Stimulated activated CD4-positive, alpha-beta T cell treated with anti-CD3 and anti-CD28 coated beads, Interleukin-2, amount 100 ng/mL, for 48 hours (primary cell): ENCODE measurements at regions not wholly inside any gene's neighbourhood (a gene's known extent, or its start where the extent isn't known, plus 50 kb on each side); places are given as distances from the start of the nearest gene placed in this dataset.

Source experiments
- DNase-seq, 2 donors: peaks; one replicate each; pipeline ENCODE4 v3.0.0-alpha.2; 2020

DNA sequence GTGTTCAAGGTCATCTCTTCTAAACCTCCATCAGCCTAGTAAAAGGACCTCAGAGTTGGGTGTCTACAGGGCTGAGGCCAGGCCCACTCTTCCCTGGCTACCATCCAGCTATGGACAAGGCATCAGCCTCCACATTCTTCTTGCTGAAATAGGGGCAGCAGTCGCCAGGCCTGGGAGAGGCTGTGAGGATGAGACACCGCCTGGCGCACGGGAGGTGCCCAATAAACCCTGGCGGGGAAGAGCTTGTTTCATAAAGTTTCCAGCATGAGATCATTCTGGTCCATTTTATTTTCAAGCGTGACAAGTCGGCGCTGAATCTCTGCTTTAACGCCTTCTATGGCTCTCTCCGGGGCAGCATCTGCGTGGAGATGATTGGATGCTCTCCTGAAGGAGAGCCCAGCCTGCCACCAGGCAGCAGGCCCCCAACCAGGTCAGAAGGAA, 153.4 kb downstream of the OLFM1 start:
- no peak for DNase-seq

DNA sequence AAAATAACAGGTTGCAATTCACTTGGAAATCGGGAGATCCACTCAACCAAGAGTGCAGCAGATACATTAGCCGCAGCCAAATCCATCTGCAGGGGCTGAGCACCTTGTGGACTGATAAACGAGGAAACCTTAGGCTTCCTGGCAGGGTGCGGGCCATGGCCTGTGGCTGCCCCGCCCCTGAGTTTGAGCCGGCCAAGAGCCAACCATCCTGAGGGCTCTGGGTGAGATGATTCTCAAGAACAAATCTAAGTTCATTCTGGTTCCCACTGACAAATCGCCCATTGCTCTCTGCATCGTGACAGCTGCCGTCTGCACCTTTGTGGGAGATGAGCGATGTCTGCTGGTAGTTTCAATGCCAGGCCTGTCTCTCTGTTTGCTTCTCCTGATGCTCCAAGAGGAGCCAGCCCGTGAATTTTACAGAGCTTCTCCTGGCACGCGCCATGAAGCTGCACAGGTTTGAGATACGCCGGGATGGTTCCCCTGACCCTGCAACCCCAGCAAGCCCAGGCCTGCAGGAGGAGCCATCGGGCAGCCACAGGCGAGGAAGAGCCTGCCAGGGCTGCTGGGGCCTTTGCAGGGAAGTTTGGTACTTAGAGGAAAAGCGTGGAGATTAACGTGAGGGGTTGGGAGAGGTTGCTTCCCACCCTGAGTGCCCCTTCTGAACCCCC, 154.0 kb downstream of the OLFM1 start:
- DNase-seq = no peak

DNA sequence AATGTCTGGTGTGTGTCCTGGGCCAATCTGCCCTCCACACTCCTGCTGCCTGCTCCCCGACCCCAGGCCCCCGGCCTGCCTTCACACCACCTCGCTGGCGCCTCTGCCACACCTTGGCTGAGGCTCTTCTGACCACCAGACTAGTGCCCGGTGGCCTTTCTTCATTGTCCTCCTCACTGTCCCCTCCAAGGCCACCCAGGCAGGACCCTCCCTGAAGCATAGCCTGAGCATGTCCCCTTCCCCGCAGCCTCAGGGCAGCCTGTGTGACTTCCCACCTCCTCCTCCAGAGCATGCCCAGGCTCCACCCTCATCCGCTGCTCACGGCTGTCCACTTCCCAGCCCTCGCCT, 154.6 kb downstream of the OLFM1 start:
- DNase-seq = no peak

DNA sequence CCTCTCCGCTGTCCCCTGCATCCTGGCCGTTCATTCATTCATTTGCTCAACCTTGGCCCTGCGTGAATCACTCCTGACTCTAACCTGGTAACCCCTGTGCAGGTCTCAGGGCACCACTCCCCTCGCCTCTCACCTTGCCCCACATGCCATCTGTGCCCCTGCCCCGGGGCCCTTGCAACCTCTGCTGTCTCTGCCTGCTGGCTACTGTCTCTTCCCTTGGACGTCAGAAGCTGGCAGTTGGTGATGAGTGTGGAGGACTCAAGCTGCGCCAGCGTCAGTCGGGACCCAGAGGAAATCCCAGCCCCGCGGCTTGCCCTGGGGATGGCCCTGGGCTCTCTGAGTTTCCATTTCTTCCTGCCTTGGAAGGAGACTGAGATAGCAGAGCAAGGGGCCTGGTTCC, 154.9 kb downstream of the OLFM1 start:
- DNase-seq = no peak

DNA sequence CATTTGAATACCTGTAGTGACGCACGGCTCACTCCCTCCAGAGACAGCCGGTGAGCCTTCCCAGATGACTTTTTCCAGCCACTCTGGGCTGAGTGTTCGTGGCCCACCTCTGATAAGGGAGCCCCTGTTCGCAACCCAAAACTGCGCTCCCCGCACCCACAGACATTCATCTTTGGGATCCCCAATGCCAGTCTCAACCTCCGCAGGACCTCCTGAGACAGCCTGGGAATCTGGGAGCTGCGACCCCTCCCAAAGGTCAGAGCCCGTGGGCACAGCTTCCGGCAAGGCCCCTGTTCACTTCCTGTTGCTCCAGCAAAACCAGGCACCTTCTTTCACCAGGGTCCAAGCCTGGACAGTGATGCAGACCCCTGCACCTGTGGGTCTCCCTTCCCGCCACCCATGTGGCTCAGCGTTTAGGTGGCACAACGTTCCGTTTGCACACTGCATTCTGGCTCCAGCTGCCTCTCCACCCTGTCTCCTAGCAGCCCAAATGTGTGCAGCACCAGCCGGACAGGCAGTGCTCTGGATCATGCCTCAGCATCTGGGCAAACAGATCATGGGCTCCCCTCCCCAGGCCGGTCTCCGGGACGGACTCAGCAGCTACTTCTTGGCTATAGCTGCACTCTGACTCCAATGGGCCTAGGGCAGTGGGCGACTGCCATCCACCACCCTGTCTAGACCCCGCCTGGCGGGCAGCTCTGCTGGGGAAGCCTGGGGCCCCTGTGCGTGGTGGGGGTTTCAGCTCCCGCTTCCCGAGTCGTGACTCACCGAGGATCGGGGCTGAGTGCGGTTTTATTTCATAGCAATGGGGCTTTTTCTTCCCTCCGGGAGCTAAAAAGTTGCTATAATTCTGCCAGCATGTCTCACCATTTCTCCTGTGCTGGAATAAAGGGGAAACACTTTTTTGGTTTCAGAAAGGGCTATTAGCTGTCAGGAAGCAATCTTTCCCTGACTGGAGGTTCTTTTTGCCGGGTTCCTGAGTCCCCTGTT, 156.0 kb downstream of the OLFM1 start:
- DNase-seq = no peak

DNA sequence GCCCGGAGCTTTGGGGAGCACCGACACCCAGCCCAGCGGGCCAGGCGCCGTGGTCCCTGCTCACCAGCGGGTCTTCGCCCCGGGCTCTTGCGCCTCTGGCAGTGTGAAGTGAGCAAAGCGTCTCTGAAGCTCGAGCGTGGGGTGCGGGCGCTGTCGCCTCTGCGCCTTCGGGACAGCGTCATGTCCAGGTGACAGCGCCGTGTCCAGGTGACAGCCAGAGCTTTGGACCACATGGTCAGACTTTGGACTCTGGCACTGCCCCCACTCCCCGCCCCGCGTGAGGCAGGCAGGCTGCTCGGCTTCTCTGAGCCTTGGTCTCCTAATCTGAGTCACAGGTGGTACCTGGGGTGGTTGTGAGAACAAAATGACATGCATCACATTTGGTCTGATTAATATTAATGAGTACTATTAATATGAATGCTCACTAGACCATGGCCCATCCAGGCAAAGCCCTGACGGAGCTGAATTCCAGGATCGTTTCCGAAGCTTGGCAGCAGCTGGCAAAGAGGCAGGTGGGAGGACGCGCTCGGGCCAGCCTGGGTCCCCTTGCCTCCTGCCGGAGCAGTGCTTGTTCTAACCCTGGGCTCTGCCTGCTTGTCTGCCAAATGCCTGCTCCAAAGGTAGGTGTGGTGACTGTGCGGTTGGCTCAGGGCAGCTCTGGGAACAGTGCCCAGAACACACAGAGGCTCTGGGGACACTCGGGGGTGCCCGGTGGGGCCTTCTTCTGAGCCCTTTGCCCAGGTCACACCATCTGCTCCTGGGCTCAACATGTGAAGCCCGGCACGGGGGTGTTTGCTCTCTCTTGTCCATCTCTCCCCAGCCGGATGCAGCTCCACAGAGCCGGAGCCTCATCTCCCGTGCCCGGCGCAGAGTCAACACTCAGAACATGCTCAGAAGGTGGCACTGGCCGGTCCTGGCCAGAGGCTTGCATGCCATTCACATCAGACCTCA, 157.1 kb downstream of the OLFM1 start:
- no peak for DNase-seq

DNA sequence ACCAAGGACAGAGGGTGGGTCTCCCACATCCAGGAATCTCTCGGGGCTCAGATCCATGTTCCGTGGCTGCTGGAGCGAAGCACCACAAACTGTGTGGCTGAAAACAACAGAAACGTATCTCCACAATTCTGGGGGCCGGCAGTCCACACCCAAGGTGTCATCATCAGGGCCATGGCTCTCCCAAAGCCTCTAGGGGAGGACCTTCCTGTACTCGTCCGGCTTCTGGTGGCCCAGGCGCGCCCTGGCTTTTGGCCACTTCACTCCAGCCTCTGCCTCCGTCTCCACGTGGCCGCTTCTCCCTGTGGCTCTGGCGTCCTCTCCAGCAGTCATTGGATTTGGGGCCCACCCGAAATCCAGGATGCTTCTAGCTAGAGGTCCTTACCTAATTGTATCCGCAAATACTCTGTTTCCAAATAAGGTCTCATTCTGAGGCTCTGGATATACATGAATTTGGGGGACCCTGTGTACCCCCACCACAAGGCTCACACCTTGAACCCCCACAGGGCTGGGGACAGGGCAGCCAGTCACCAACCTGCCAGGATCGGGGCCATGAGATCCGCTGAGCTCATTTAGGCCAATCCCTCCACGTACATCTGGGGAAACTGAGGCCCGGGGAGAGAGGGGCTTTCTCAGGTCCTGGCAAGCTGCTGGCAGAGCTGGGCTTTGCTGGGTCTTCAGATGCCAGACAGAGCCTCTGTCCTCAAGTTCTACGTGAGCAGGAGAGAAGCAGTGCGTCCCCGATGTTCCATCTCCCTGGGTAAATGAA, 158.2 kb downstream of the OLFM1 start:
- no peak for DNase-seq

DNA sequence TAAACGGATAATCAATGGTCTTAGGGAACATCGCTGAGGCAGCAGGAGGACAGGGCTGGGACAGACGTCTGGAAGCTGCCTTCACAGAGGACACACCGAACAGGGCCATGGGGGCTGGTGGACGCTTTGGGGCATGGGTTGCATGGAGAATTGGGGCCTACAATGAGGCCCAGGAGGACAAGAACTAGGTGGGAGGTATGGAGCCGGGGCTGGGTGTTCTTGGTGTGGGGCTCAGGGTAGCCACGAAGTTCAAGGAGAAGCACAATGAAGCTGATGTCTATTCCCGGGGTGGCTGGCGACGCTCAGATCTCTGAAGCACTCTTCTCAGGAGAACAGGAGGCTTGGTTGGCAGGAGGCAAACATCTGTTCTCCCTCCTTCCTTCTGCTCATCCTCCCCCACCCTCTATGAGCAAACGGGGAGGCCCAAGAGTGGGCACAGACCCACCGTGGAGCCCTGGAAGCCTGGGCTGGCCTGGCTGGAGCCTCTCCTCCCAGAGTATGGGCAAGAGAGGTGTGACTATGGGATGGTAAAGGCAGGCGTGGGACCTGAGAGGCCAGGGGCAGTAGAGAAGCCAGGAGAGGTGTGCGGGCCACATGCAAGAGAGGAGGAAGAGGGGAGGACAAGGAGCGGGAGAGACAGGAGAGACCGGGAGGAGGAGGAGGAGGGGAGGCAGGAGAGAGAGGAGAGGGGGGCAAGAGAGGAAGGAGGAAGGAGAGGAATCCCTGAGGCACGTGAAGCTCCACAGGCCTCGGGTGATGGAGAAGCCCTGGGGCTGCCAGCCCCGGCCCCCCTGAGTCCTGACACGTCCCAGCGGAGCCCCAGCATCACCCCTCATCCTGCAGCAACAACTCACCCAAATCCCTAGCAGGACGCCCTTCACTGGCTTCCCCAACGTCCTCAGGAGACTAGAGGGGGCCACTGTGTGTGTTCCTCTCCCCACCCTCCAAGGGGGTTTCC, 159.1 kb downstream of the OLFM1 start:
- DNase-seq = no peak

DNA sequence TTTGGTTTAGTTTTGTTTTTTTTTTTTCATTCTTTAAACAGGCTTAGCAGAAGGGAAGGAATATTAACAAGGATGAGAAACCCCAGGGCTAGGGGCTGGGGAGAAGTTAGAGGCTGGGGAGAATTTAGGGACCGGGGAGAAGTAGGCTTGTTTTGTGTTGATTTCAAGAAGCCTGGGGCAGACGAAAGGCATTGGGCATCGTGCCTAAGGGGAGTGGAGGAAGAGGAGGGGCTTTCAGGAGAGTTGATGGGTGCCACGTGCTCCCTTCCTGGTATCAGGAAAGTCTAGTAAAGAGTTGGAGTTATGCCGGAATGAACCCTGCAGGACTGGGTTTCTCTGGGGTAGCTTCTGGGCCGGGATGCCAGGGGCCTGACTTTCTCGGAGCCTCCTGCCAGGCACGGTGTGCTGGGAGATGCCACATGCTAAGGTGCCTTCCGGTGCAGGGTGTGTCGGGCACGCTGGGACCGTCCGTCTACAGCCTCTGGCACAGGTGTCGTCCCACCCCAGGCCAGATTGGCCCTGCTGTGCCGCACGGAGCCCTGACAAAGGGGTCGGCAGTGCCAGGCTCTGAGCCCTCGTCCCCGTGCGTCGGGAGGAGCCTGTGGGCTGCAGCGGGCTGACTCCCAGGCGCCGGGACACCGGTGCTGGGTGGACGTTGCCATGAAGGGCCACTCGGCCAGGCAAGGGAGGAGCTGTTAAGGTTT, 159.9 kb downstream of the OLFM1 start:
- DNase-seq = no peak

DNA sequence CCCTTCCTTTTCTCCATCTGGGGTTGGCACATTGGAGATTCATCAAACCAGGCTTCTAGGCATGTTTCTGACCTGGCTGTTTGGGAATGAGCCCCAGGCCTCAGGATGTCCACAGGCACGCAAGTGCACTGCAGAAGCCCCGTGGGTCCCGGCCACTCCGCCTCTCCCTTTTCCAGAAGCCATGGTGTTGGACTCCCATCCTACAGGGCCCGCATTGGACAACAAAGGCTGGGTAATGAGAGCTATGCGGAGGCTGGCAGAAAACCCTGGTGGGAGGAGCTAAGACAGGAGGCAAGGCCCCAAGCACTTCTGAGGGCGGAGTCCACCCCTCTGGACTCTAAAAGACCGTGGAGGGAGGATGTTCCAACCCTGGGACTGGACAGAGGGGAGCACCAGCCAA, 160.6 kb downstream of the OLFM1 start:
- DNase-seq = no peak

DNA sequence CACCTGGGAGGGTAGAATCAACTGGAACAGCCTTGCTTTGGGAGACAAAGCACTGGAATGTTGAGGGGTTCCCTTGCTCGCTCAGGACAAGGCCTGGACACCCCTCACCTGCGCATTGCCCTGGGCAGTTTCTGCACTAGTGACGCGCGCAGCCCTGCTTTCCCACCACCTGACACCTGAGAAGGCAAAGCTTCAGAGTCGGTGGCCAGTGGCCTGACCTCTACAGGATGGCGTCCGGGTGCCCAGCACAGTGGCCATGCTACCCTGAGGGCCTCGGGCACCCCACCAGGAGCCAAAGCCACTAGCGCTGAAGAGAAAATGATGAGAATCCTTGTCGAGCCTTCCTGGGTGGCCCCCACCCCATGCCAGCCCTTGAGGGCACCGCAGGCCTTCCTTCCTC, 161.3 kb downstream of the OLFM1 start:
- DNase-seq = no peak

DNA sequence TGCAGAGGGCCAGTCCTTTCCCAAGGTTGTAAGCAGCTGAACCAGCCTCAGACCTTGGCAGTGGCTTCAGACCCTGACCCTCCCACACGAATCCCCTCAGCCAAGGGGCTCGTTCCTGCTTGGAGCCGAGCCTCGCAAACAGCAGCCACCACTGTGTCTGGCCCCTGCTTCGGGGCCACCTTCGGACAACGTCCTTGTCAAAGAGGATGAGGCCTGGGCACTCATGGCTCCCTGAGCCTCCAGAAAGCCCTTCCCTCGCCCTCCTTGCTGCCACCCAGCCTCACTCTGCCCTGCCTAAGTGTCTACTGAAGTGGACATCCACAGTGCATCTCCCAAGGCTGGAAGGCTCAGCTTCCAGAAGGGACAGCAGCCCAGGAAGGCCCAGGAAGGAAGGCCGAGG, 161.7 kb downstream of the OLFM1 start:
- DNase-seq = no peak

DNA sequence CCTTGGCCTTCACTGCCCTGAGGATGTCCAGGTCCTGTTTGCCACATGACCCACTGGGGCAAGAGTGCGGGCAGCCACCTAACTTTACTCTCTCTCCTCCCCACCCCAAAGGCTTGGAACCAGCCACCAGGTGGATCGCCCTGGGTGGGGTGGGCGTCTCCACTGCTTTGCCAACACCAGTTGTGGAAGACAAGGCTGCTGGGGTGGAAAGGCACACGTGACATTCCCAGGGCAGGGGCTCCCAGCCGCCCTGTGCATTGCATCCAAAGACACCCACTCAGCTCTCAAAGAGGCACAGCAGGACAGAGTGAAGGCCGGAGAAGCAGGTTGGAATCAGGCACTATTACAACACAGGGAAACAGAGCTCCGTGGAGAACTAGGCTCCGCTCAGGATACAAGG, 162.2 kb downstream of the OLFM1 start:
- no peak for DNase-seq

DNA sequence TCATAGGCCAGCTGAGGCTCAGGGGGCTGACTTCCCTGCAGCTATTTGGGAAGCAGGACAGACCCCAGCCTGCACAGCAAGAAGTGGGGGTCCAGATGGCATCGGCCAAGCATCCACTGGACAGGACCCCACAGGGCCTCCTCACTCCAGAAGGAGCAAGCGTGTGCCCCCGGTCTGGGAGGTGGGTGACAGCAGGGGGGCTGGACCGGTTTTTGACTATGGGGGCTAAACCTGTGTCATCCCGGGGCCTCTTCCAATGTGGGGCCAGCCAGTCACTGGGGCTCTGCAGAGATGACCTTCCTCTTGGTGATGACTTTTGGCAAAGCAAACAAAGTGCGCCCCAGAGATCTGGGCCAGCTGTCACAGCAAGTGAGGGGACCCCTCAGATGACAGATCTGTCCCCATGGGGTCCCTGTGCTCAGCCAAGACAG, 163.9 kb downstream of the OLFM1 start:
- DNase-seq = no peak

DNA sequence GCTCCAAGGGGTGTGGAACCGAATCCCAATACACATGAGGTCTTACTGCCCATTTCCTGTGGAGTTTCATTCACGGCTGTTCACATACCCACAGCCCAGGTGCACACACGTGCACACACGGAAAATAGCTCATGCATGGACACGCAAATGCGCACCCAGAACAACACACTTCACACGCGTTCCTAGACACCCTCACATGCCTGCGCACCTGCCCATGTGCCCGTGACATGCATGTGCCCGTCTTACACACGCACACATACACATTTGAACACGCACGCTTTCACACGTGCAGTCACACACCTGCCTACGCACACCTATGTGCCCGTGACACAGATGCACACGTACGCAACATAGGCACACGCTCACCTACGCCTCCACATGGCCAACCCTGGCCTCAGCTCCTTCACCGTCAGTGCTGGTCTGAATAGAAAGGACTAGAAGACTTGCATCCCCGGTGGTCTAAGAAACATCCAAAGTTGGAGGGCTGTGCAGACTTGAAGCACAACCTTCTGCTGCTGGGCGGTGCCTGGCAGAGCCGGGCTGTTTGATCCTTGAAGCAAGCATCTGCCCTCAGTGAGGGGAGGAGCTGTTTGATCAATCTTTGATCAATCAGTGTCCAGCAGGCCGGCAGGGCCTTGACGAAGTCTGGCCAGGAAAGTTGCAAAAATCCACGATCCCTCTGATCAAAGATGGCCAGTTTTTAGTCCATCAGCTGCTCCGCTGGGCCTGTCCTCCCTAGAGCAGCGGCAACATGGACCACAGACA, 164.7 kb downstream of the OLFM1 start:
- DNase-seq = no peak

DNA sequence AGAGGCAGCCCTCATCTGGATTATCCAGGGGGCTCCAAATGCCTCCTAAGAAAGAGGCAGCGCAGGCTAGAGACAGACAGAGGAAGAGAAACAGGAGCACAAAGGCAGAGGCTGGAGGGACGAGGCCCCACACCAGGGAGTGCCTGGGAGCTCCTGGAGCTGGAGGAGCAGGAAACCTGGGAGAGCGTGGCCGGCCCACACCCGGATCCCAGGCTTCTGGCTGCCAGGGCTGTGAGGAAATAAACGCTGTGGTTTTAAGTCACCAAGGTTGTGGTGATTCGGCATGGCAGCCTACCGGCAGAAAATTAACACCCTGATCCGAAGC, 165.5 kb downstream of the OLFM1 start:
- DNase-seq = no peak

DNA sequence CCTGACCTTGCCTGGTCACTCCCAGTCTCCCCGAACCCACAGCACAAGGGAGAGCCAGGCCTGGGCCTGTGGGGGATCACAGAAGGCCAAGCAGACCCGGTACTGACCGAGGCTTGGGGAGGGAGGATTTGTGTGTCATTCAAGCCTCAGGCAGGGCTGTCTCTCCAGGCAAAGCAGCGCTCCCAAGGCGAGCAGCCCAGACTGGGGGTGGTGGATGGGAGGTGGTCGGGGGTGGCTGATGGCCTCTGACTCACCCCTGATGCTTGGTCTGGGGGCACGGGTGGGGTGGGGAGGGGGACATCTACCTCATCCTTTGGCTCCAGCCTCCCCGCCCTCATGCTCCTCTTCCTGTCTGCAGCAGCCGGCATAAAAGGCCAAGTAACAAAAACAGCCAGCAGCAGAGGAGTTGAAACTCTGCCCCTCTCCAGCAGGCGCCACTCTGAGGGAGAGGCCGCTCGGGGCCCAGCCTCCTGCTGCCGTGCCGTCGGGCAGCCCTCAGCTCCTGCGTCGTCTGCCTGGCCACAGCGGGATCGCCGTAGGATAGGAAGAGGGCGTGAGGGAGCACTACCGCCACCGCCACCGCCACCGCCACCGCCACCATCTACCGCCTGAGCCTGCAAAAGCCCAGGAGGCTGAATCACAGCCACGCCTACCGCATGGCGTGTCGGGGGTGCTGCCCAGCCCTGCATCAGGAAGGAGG, 166.0 kb downstream of the OLFM1 start:
- DNase-seq = no peak

DNA sequence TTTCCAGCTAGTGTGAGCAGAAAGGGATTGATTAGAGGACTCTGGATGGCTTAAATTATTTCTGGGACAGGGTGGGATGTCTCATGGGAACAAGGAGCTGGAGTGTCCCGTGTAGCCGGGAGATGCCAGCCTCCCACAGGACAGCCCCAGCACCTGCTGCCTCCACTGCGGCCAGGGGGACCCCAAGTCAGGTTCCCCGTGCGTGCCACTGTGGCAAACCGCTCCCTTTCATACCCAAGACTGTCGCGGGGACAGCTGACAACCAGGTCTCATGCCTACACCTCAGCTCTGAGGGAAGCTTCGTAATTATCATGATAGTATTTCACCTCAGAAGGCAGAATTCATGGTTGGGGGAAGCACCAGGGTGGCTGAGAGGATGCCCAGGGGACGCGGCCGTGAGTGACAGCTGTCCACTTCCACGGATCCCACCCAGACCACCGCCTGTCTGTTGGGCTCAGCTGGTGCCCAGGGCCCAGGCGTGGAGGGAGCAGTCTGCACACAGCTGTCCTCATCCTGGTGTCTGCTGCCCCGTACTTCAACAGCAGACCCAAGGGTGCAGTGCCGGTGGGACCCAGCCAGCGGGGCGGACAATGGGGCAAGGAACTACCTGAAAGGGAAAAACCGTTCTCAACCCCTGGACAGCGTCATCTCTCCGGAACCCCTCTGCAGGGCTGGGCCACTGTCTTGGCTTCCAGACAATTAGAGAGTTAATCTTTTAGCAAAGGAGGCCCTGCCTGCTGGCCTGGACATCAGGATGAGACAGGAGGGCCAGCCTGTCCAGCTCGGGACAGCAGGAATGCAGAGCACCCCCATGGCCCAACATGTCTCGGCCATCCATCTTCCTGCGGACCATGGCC, 166.9 kb downstream of the OLFM1 start:
- DNase-seq = no peak
